ENCODE measurements at regions not wholly inside any gene's neighbourhood (a gene's known extent, or its start where the extent isn't known, plus 50 kb on each side); places are given as distances from the start of the nearest gene placed in this dataset.
A peak's percentile ranks its signal among the peaks of the same experiment; 100 is the strongest.
"Not testable (repeated sequence)": the region's sequence is repeated elsewhere in the genome, so short reads cannot be mapped to it uniquely, and the experiment has no call there.

- DNase-seq (ENCODE audit: low spot score); H3K27me3 Mint-ChIP-seq (ENCODE audit: low read depth); H3K27ac Mint-ChIP-seq (ENCODE audit: unreplicated experiment); H3K36me3 Mint-ChIP-seq (ENCODE audit: low read depth); H3K4me3 Mint-ChIP-seq (ENCODE audit: unreplicated experiment); H3K9me3 Mint-ChIP-seq (ENCODE audit: low read depth): not testable (repeated sequence)
- H3K4me1 Mint-ChIP-seq (ENCODE audit: low read depth), result peaks cover 20% of the 10 kb centered on the region
Measured at GRCh38 chr2:111430817-111431661, 310.3 kb downstream of the BCL2L11 start.

- H3K4me1 Mint-ChIP-seq (ENCODE audit: low read depth), result peaks cover 20% of the 10 kb centered on the region
- not testable (repeated sequence) for DNase-seq (ENCODE audit: low spot score); H3K27me3 Mint-ChIP-seq (ENCODE audit: low read depth); H3K27ac Mint-ChIP-seq (ENCODE audit: unreplicated experiment); H3K4me3 Mint-ChIP-seq (ENCODE audit: unreplicated experiment); H3K9me3 Mint-ChIP-seq (ENCODE audit: low read depth); H3K36me3 Mint-ChIP-seq (ENCODE audit: low read depth)
Measured at GRCh38 chr2:111432423-111432822, 311.7 kb downstream of the BCL2L11 start.

- not testable (repeated sequence) for H3K27ac Mint-ChIP-seq (ENCODE audit: unreplicated experiment); DNase-seq (ENCODE audit: low spot score); H3K4me3 Mint-ChIP-seq (ENCODE audit: unreplicated experiment); H3K27me3 Mint-ChIP-seq (ENCODE audit: low read depth); H3K9me3 Mint-ChIP-seq (ENCODE audit: low read depth); H3K36me3 Mint-ChIP-seq (ENCODE audit: low read depth)
- H3K4me1 Mint-ChIP-seq (ENCODE audit: low read depth), result peaks cover 26% of the 10 kb centered on the region
Measured at GRCh38 chr2:111432916-111433499, 312.3 kb downstream of the BCL2L11 start.

GRCh38 chr2:111433892-111434607, 313.3 kb downstream of the BCL2L11 start:
- H3K4me3 Mint-ChIP-seq (ENCODE audit: unreplicated experiment), result not testable (repeated sequence)

GRCh38 chr2:111434608-111434939, 313.9 kb downstream of the BCL2L11 start:
- H3K9me3 Mint-ChIP-seq (ENCODE audit: low read depth); DNase-seq (ENCODE audit: low spot score); H3K27me3 Mint-ChIP-seq (ENCODE audit: low read depth); H3K27ac Mint-ChIP-seq (ENCODE audit: unreplicated experiment); H3K4me3 Mint-ChIP-seq (ENCODE audit: unreplicated experiment); H3K36me3 Mint-ChIP-seq (ENCODE audit: low read depth): not testable (repeated sequence)
- H3K4me1 Mint-ChIP-seq (ENCODE audit: low read depth), result peaks cover 21% of the 10 kb centered on the region

More at GRCh38 chr2:111433892-111434607, 313.3 kb downstream of the BCL2L11 start:
- not testable (repeated sequence) for H3K27me3 Mint-ChIP-seq (ENCODE audit: low read depth); H3K36me3 Mint-ChIP-seq (ENCODE audit: low read depth); H3K9me3 Mint-ChIP-seq (ENCODE audit: low read depth); DNase-seq (ENCODE audit: low spot score)
- Mint-ChIP-seq H3K4me1 (ENCODE audit: low read depth) (peaks cover 21% of the 10 kb centered on the region), H3K27ac (ENCODE audit: unreplicated experiment) (peak overlapping the region; percentile 41)

DNA sequence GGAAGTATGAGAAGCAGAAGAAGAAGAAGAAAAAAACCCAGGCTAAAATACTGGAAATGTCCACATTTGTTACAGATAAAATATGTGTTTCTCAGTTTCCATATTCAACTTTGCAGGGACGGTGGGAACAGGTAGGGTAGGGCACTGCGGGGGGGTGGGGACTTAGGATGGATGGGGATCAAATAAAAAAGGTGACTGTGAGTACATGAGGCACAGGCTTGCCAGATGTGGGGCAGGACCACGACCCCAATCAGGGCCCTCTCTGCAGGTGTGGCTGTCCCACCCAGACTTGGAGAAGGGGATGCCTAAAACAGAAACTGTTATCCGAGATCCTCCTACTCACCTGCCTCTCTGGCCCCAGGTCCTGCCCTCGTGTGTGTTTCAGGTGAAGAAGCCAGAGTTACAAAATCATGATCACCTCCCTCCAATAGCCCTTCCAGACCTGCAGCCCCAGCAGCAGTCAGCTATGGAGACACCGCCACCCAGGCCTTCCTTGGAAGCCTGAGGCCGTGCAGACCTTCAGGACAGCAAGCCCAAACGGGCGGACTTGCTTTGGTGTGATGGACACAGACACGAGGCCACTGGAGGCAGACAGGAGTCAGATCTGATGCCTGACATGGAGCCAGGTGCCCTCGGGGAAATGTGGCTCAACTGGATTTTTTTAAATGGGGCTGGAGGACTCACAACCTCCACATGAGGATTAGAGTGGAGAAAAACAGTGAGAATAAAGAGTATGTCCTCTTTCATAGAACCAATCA, 315.0 kb downstream of the BCL2L11 start:
- H3K36me3 Mint-ChIP-seq (ENCODE audit: low read depth); H3K27me3 Mint-ChIP-seq (ENCODE audit: low read depth); H3K4me3 Mint-ChIP-seq (ENCODE audit: unreplicated experiment); H3K9me3 Mint-ChIP-seq (ENCODE audit: low read depth); H3K27ac Mint-ChIP-seq (ENCODE audit: unreplicated experiment); DNase-seq (ENCODE audit: low spot score): not testable (repeated sequence)
- peaks cover 23% of the 10 kb centered on the region for H3K4me1 Mint-ChIP-seq (ENCODE audit: low read depth)

GRCh38 chr2:111436411-111436810, 315.7 kb downstream of the BCL2L11 start:
- not testable (repeated sequence) for DNase-seq (ENCODE audit: low spot score); H3K9me3 Mint-ChIP-seq (ENCODE audit: low read depth); H3K36me3 Mint-ChIP-seq (ENCODE audit: low read depth); H3K4me3 Mint-ChIP-seq (ENCODE audit: unreplicated experiment); H3K27ac Mint-ChIP-seq (ENCODE audit: unreplicated experiment); H3K27me3 Mint-ChIP-seq (ENCODE audit: low read depth)
- peaks cover 20% of the 10 kb centered on the region for H3K4me1 Mint-ChIP-seq (ENCODE audit: low read depth)

GRCh38 chr2:111437288-111437990, 316.7 kb downstream of the BCL2L11 start:
- H3K27me3 Mint-ChIP-seq (ENCODE audit: low read depth); H3K36me3 Mint-ChIP-seq (ENCODE audit: low read depth); DNase-seq (ENCODE audit: low spot score); H3K9me3 Mint-ChIP-seq (ENCODE audit: low read depth); H3K4me3 Mint-ChIP-seq (ENCODE audit: unreplicated experiment): not testable (repeated sequence)
- Mint-ChIP-seq H3K4me1 (ENCODE audit: low read depth) (peaks cover 17% of the 10 kb centered on the region), H3K27ac (ENCODE audit: unreplicated experiment) (peak overlapping the region; percentile 17)

DNA sequence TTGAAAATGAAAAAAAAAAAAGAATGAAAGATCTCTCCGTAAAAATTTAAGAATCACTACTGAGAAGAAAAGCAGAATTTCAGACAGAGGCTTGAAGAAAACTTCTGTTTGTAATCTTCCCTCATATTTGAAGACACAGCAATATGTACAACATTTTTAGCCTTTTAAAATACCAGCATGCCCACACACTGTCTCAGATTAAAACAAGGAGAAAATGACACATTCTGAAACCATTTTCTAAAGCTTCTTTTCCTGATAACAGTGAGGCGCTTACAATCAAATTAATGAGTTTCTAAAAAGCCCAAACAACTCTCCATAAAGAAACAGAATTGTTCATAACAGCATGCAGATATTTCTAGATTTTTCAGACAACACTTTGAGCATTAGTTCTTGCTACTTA, 317.4 kb downstream of the BCL2L11 start:
- H3K27ac Mint-ChIP-seq (ENCODE audit: unreplicated experiment); H3K9me3 Mint-ChIP-seq (ENCODE audit: low read depth); H3K36me3 Mint-ChIP-seq (ENCODE audit: low read depth); DNase-seq (ENCODE audit: low spot score); H3K4me3 Mint-ChIP-seq (ENCODE audit: unreplicated experiment); H3K27me3 Mint-ChIP-seq (ENCODE audit: low read depth): not testable (repeated sequence)
- H3K4me1 Mint-ChIP-seq (ENCODE audit: low read depth), result peaks cover 16% of the 10 kb centered on the region

- H3K27ac Mint-ChIP-seq (ENCODE audit: unreplicated experiment), result peak overlapping the region; percentile 57
- H3K27me3 Mint-ChIP-seq (ENCODE audit: low read depth); H3K9me3 Mint-ChIP-seq (ENCODE audit: low read depth); H3K36me3 Mint-ChIP-seq (ENCODE audit: low read depth); H3K4me3 Mint-ChIP-seq (ENCODE audit: unreplicated experiment); DNase-seq (ENCODE audit: low spot score): not testable (repeated sequence)
- H3K4me1 Mint-ChIP-seq (ENCODE audit: low read depth), result peaks cover 12% of the 10 kb centered on the region
Measured at GRCh38 chr2:111439237-111439636, 318.5 kb downstream of the BCL2L11 start.

DNA sequence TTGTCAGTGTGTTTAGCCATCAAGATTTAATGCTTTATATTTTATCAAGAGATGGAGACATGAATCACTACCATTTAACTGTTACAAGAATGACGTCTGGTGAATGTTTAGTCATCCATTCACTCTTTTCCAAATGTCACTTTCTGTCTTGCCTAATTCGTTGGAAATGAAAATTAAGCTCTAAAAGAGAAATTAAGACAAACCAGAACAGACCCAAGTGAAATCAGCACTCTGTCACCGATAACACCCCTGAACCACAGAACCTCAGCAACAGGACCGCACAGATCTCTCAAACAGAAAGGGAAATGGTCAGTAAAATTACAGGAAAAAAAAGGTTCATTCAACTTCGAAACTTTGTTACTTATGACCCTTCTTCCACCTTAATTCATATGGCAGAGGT, 320.9 kb downstream of the BCL2L11 start:
- not testable (repeated sequence) for H3K27me3 Mint-ChIP-seq (ENCODE audit: low read depth); DNase-seq (ENCODE audit: low spot score); H3K27ac Mint-ChIP-seq (ENCODE audit: unreplicated experiment); H3K4me3 Mint-ChIP-seq (ENCODE audit: unreplicated experiment); H3K36me3 Mint-ChIP-seq (ENCODE audit: low read depth); H3K9me3 Mint-ChIP-seq (ENCODE audit: low read depth)
- H3K4me1 Mint-ChIP-seq (ENCODE audit: low read depth), result peaks cover 12% of the 10 kb centered on the region

All from chondrocyte (in vitro differentiated cells).